HG02973 (cell line): ENCODE measurements at regions not wholly inside any gene's neighbourhood (a gene's known extent, or its start where the extent isn't known, plus 50 kb on each side); places are given as distances from the start of the nearest gene placed in this dataset.

Source experiments
- ATAC-seq: cut with Tn5 transposase; IDR thresholded peaks from one replicate; pipeline ENCODE4 v1.9.1; 2021; ENCODE audit warnings: moderate library complexity; ENCODE audit not compliant: unreplicated experiment

DNA sequence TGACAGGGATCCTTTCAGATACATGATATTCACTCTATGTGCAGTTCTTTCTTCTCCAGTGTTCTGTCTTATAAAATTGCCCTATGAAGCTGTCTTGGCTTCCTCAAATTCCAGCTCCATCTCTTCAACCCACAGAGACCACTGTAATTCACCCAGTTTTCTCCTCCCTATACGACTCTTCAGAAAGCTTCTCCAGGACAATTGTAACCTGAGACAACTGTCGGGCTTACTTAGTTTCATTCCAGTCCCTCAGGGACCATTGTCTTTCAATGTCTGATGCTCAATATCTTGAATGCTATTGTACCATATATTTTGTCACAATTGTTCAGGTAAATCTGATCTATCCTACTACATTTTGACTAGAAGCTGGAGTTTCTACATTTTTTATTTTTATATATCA is 345.3 kb downstream of the RPL10L start:
- ATAC-seq = no peak

DNA sequence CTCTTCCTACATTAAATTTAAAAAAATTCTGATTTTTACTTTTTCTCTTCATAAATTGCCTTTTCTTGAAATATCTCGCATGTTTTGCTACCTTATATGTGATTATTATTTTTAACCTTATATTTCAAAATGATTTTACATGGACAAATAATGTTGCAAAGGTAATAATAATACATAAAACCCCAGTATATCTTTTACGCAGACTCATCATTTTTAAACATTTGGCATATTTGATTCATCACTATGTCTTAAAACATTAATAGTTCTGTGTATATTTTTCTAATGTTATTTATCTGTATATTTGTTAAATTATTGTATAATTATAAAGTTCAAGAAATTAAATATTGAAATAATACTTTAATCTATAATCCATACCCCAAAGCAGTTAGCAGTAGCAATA is 350.8 kb downstream of the RPL10L start:
- ATAC-seq = no peak

DNA sequence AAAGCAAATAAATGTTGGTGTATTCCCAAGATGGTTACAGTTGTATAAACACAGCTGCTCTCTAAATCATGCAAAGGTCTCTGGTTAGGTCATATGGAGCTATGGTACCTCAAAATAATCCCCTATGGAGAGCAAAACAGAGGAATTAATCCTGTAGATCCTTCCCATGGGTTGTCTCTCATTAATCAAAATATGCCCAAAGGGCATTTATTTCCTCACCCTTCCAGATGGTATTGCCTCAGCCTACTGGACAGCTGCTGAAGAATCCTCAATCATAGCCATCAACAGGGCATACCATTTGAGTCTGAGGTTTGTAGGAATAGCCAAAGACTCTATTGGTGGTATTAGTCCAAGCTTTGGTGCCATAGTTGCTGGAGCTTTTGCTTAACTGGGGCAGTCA is 360.9 kb downstream of the RPL10L start:
- ATAC-seq = no peak

DNA sequence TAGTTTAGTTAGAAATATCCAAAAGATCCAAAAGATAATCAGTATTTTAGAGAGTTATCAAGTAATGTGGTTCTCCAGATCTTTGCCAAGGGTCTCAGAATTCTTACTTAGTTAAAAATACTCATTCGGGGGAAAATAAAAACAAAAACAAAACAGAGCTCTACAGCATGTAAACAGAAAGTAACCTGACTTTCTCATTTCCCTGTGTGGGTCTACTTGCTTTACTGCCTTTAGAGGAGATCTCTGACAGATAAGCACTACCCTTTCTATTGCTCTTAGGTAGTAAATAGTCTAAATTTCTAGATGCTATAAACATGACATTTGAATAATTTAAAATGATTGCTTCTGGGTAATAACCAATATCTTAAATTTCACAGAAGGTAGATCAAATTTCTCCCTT is 371.8 kb downstream of the RPL10L start:
- ATAC-seq = no peak

GRCh38 chr14:46279327-46279726 is 372.3 kb downstream of the RPL10L start:
- ATAC-seq = no peak

DNA sequence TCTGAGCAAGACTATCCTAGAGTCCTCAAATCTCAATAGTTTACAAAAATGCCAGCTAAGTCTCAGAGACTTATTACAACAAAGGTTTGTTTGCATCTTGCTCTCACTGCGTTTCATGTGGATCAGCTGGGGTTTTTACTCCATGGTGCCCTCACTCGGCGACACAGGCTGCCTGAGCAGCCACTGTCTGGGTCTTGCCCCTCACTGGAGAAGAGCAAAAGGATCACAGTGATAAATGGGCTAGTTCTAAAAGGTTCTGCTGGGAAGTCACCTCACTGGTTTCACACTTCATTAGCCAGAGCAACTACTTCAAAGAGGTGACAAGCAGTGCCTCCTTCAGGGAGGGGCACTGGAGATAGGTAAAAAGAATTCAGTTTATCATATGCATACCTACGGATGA is 392.0 kb downstream of the RPL10L start:
- no peak for ATAC-seq

- ATAC-seq = no peak
Observed at GRCh38 chr14:46256381-46256780, 395.2 kb downstream of the RPL10L start.

GRCh38 chr14:46250113-46250703 is 401.4 kb downstream of the RPL10L start:
- ATAC-seq = no peak

- no peak for ATAC-seq
Observed at GRCh38 chr14:46248001-46248630, 403.5 kb downstream of the RPL10L start.

DNA sequence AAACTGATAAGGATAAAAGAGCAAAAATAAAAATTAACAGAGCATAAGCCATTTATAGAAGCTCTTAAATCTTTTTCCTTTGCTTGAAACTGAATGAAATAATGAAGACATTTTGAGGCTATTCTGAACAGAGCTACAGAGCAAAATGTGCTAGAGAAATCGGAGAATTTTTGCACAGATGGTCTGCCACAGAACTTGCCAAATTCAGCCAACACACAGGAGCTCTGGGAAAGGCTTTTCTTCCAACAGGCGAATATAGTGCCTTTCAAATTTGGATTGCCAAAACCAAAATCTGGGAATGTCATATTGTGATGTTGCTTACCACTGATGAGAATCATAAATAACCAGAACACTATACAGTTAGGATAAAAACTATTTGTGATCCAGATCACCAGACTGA is 406.3 kb downstream of the RPL10L start:
- no peak for ATAC-seq

GRCh38 chr14:46233786-46234185 is 417.8 kb downstream of the RPL10L start:
- no peak for ATAC-seq

GRCh38 chr14:46230540-46230939 is 421.0 kb downstream of the RPL10L start:
- ATAC-seq = no peak

DNA sequence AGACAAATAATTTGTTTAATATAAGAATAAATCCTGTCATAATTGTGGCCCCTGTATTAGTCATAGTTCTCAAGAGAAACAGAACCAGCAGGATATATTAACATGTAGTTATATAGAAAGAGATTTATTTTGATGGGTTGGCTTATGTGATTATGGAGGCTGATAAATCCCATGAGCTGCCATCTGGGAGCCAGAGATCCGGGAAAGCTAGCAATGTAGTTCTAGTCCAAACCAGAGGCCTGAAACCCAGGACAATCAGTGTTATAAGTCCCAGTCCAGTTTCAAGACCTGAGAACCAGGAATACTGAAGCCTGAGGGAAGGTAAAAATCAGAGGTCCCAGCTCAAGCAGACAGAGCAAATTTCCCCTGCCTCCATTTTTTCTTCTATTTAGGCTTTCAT is 435.8 kb downstream of the RPL10L start:
- no peak for ATAC-seq

- no peak for ATAC-seq
Observed at GRCh38 chr14:46198676-46199075, 452.9 kb downstream of the RPL10L start.

- ATAC-seq = no peak
Observed at GRCh38 chr14:46197856-46198255, 453.7 kb downstream of the RPL10L start.
